SK-N-SH treated with all-trans-retinoic acid at 6 μM for 48 hours (cell line): ENCODE measurements at regions not wholly inside any gene's neighbourhood (a gene's known extent, or its start where the extent isn't known, plus 50 kb on each side); places are given as distances from the start of the nearest gene placed in this dataset.

Experiments
- ARNTL ChIP-seq: fragments of 450-650 bp; formaldehyde crosslinking; IDR thresholded peaks from 2 replicates; pipeline ENCODE4 v1.5.0; 2020; ENCODE audit warnings: low read depth, mild to moderate bottlenecking, moderate library complexity, borderline replicate concordance
- CSRNP3 ChIP-seq: fragments of 250-450 bp; sonication (Bioruptor Pico); IDR thresholded peaks from 2 replicates; pipeline ENCODE4 v1.5.1; 2021; ENCODE audit warnings: mild to moderate bottlenecking, moderate library complexity
- ESRRG ChIP-seq: fragments of 250-450 bp; sonication (Bioruptor Pico); IDR thresholded peaks from 2 replicates; pipeline ENCODE4 v1.6.1; 2021; ENCODE audit warnings: mild to moderate bottlenecking
- GLIS3 ChIP-seq: fragments of 250-450 bp; sonication (Bioruptor Pico); IDR thresholded peaks from 2 replicates; pipeline ENCODE4 v1.5.0; 2020; ENCODE audit warnings: mild to moderate bottlenecking, moderate library complexity
- OSR1 ChIP-seq: fragments of 250-450 bp; sonication (Bioruptor Pico); IDR thresholded peaks from 2 replicates; pipeline ENCODE4 v1.8.0; 2022; ENCODE audit warnings: moderate library complexity, mild to moderate bottlenecking, inconsistent platforms
- RARB ChIP-seq: fragments of 250-450 bp; sonication (Bioruptor Pico); IDR thresholded peaks from 2 replicates; pipeline ENCODE4 v1.8.0; 2021; ENCODE audit warnings: mild to moderate bottlenecking, moderate library complexity
- TOX ChIP-seq: fragments of 250-450 bp; sonication (Bioruptor Pico); IDR thresholded peaks from 2 replicates; pipeline ENCODE4 v1.8.0; 2021; ENCODE audit warnings: mild to moderate bottlenecking, moderate library complexity, borderline replicate concordance
- ZFP30 ChIP-seq: fragments of 450-650 bp; formaldehyde crosslinking; IDR thresholded peaks from 2 replicates; pipeline ENCODE4 v1.5.0; 2022; ENCODE audit warnings: mild to moderate bottlenecking, moderate library complexity
- ZNF8 ChIP-seq: fragments of 450-650 bp; formaldehyde crosslinking; IDR thresholded peaks from 2 replicates; pipeline ENCODE4 v1.5.0; 2020; ENCODE audit warnings: mild to moderate bottlenecking, moderate library complexity
- TF ChIP-seq, protein P1 (sequence below): fragments of 250-450 bp; sonication (Bioruptor Pico); IDR thresholded peaks from 2 replicates; pipeline ENCODE4 v1.5.1; 2020; ENCODE audit warnings: low read depth, mild to moderate bottlenecking, moderate library complexity

GRCh38 chr19:33927789-33928457 is 131.3 kb downstream of the KCTD15 start:
- TF ChIP-seq ZFP30 (CRISPR knock-in tag), result no peak
- no peak for TF ChIP-seq GLIS3 (CRISPR knock-in tag)
- no peak for TF ChIP-seq OSR1 (CRISPR knock-in tag)
- TF ChIP-seq ZNF8, result no peak
- no peak for TF ChIP-seq ESRRG (CRISPR knock-in tag)
- no peak for TF ChIP-seq CSRNP3
- TF ChIP-seq RARB (CRISPR knock-in tag), result no peak
- TF ChIP-seq, protein P1, sequence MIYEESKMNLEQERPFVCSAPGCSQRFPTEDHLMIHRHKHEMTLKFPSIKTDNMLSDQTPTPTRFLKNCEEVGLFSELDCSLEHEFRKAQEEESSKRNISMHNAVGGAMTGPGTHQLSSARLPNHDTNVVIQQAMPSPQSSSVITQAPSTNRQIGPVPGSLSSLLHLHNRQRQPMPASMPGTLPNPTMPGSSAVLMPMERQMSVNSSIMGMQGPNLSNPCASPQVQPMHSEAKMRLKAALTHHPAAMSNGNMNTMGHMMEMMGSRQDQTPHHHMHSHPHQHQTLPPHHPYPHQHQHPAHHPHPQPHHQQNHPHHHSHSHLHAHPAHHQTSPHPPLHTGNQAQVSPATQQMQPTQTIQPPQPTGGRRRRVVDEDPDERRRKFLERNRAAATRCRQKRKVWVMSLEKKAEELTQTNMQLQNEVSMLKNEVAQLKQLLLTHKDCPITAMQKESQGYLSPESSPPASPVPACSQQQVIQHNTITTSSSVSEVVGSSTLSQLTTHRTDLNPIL (CRISPR knock-in tag), result no peak
- no peak for TF ChIP-seq ARNTL
- TF ChIP-seq TOX, result no peak
